ENCODE measurements at regions not wholly inside any gene's neighbourhood (a gene's known extent, or its start where the extent isn't known, plus 50 kb on each side); places are given as distances from the start of the nearest gene placed in this dataset.

DNA sequence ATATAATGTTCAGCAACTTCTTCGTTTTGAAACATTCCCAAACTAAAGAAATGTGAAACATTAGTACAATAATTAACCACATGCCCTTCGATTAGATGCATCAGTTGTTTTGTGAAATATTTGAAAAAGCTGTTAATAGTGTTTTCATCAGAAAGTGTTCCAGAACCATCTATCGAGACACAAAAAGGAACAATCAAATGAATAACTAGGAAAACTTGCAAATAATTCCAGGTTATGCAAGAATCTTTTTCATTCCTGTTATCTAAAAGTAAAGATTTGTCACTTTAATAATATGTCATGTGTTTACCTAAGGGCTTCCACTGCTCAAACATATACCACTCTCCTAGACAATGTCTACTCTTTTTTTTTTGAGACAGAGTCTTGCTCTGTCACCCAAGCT, 904.2 kb upstream of the MIR17HG start:
- no peaks in the 10 kb centered on the region; the same call in 2 of the 3 replicates for H3K36me3 Mint-ChIP-seq (ENCODE audit: low read depth)
- Histone ChIP-seq H3K27ac (ENCODE audit: low read depth) (no peak overlapping the region), H2AFZ (no peak overlapping the region), H3K9me2 (ENCODE audit: insufficient read depth) (peaks cover 4% of the 10 kb centered on the region; the same call in 1 of the 2 replicates), H3F3A (replicated peaks; ENCODE audit: low read depth) (no peaks in the 10 kb centered on the region), H4K20me1 (replicated peaks; ENCODE audit: insufficient read depth) (no peaks in the 10 kb centered on the region), H3K4me1 (ENCODE audit: insufficient read depth) (no peaks in the 10 kb centered on the region), H3K27me3 (ENCODE audit: insufficient read depth) (no peaks in the 10 kb centered on the region), H3K4me2 (no peak overlapping the region), H3K36me3 (ENCODE audit: insufficient read depth) (no peaks in the 10 kb centered on the region), H3K79me2 (replicated peaks; ENCODE audit: insufficient read depth) (no peaks in the 10 kb centered on the region), H3K4me3 (no peak overlapping the region)
- TF ChIP-seq POLR2AphosphoS5 (IDR thresholded peaks at IDR 0.05; ENCODE audit: low read depth) (no peak), CREB1 (CRISPR knock-in tag; IDR thresholded peaks at IDR 0.05; ENCODE audit: low read depth) (no peak), STAT1 (IDR thresholded peaks at IDR 0.05; ENCODE audit: unreplicated experiment) (no peak), ZNF114 (CRISPR knock-in tag; IDR thresholded peaks at IDR 0.05) (no peak), EZH2 (IDR thresholded peaks at IDR 0.05; ENCODE audit: low read depth, unreplicated experiment) (no peak), NANOG (IDR thresholded peaks at IDR 0.05; ENCODE audit: borderline replicate concordance) (no peak), ZNF331 (CRISPR knock-in tag; IDR thresholded peaks at IDR 0.05; ENCODE audit: low read depth) (no peak)
- TF ChIP-seq, protein P1, sequence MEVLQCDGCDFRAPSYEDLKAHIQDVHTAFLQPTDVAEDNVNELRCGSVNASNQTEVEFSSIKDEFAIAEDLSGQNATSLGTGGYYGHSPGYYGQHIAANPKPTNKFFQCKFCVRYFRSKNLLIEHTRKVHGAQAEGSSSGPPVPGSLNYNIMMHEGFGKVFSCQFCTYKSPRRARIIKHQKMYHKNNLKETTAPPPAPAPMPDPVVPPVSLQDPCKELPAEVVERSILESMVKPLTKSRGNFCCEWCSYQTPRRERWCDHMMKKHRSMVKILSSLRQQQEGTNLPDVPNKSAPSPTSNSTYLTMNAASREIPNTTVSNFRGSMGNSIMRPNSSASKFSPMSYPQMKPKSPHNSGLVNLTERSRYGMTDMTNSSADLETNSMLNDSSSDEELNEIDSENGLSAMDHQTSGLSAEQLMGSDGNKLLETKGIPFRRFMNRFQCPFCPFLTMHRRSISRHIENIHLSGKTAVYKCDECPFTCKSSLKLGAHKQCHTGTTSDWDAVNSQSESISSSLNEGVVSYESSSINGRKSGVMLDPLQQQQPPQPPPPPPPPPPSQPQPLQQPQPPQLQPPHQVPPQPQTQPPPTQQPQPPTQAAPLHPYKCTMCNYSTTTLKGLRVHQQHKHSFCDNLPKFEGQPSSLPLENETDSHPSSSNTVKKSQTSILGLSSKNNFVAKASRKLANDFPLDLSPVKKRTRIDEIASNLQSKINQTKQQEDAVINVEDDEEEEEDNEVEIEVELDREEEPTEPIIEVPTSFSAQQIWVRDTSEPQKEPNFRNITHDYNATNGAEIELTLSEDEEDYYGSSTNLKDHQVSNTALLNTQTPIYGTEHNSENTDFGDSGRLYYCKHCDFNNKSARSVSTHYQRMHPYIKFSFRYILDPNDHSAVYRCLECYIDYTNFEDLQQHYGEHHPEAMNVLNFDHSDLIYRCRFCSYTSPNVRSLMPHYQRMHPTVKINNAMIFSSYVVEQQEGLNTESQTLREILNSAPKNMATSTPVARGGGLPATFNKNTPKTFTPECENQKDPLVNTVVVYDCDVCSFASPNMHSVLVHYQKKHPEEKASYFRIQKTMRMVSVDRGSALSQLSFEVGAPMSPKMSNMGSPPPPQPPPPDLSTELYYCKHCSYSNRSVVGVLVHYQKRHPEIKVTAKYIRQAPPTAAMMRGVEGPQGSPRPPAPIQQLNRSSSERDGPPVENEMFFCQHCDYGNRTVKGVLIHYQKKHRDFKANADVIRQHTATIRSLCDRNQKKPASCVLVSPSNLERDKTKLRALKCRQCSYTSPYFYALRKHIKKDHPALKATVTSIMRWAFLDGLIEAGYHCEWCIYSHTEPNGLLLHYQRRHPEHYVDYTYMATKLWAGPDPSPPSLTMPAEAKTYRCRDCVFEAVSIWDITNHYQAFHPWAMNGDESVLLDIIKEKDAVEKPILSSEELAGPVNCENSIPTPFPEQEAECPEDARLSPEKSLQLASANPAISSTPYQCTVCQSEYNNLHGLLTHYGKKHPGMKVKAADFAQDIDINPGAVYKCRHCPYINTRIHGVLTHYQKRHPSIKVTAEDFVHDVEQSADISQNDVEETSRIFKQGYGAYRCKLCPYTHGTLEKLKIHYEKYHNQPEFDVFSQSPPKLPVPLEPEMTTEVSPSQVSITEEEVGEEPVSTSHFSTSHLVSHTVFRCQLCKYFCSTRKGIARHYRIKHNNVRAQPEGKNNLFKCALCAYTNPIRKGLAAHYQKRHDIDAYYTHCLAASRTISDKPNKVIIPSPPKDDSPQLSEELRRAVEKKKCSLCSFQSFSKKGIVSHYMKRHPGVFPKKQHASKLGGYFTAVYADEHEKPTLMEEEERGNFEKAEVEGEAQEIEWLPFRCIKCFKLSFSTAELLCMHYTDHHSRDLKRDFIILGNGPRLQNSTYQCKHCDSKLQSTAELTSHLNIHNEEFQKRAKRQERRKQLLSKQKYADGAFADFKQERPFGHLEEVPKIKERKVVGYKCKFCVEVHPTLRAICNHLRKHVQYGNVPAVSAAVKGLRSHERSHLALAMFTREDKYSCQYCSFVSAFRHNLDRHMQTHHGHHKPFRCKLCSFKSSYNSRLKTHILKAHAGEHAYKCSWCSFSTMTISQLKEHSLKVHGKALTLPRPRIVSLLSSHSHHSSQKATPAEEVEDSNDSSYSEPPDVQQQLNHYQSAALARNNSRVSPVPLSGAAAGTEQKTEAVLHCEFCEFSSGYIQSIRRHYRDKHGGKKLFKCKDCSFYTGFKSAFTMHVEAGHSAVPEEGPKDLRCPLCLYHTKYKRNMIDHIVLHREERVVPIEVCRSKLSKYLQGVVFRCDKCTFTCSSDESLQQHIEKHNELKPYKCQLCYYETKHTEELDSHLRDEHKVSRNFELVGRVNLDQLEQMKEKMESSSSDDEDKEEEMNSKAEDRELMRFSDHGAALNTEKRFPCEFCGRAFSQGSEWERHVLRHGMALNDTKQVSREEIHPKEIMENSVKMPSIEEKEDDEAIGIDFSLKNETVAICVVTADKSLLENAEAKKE (CRISPR knock-in tag; IDR thresholded peaks at IDR 0.05): no peak
- TF ChIP-seq, protein P2, sequence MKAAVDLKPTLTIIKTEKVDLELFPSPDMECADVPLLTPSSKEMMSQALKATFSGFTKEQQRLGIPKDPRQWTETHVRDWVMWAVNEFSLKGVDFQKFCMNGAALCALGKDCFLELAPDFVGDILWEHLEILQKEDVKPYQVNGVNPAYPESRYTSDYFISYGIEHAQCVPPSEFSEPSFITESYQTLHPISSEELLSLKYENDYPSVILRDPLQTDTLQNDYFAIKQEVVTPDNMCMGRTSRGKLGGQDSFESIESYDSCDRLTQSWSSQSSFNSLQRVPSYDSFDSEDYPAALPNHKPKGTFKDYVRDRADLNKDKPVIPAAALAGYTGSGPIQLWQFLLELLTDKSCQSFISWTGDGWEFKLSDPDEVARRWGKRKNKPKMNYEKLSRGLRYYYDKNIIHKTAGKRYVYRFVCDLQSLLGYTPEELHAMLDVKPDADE (IDR thresholded peaks at IDR 0.05): no peak
- H3K27ac Mint-ChIP-seq: no peak overlapping the region
- H3K4me3 Mint-ChIP-seq: no peak overlapping the region
- ATAC-seq (no peak), DNase-seq (ENCODE audit: low spot score) (no peak)
- H3K27me3 Mint-ChIP-seq (ENCODE audit: insufficient read depth, low read depth, poor library complexity): no peaks in the 10 kb centered on the region
- peaks cover 10% of the 10 kb centered on the region; the same call in 2 of the 3 replicates for H3K4me1 Mint-ChIP-seq
- no peaks in the 10 kb centered on the region for H3K9me3 Mint-ChIP-seq

Measured in GM23338 (cell line).